ENCODE measurements at regions not wholly inside any gene's neighbourhood (a gene's known extent, or its start where the extent isn't known, plus 50 kb on each side); places are given as distances from the start of the nearest gene placed in this dataset.

- Histone ChIP-seq H3K4me3 (no peak overlapping the region), H3K27ac (no peak overlapping the region)
These were observed 346.2 kb upstream of the CTNND2 start for GRCh38 chr5:12250454-12250853.

- no peak overlapping the region for H3K27ac ChIP-seq
- H3K4me3 ChIP-seq, result no peak overlapping the region
These were observed 344.6 kb upstream of the CTNND2 start for GRCh38 chr5:12248831-12249230.

GRCh38 chr5:12246036-12246435 is 341.8 kb upstream of the CTNND2 start:
- Histone ChIP-seq H3K4me3 (no peak overlapping the region), H3K27ac (no peak overlapping the region)

GRCh38 chr5:12245429-12245828 is 341.2 kb upstream of the CTNND2 start:
- Histone ChIP-seq H3K4me3 (no peak overlapping the region), H3K27ac (no peak overlapping the region)

GRCh38 chr5:12242950-12243888 is 339.0 kb upstream of the CTNND2 start:
- H3K4me3 ChIP-seq, result no peak overlapping the region

GRCh38 chr5:12237837-12238575 is 333.8 kb upstream of the CTNND2 start:
- H3K27ac ChIP-seq, result no peak overlapping the region
- H3K4me3 ChIP-seq, result no peak overlapping the region

More at GRCh38 chr5:12242950-12243888, 339.0 kb upstream of the CTNND2 start:
- H3K27ac ChIP-seq, result no peak overlapping the region

- Histone ChIP-seq H3K27ac (no peak overlapping the region), H3K4me3 (no peak overlapping the region)
These were observed 326.4 kb upstream of the CTNND2 start for GRCh38 chr5:12230659-12231058.

- H3K27ac ChIP-seq, result no peak overlapping the region
- H3K4me3 ChIP-seq, result no peak overlapping the region
These were observed 312.8 kb upstream of the CTNND2 start for GRCh38 chr5:12217039-12217438.

GRCh38 chr5:12214267-12215015 is 310.2 kb upstream of the CTNND2 start:
- Histone ChIP-seq H3K4me3 (no peak overlapping the region), H3K27ac (no peak overlapping the region)

GRCh38 chr5:12208366-12209100 is 304.3 kb upstream of the CTNND2 start:
- Histone ChIP-seq H3K27ac (no peak overlapping the region), H3K4me3 (no peak overlapping the region)

GRCh38 chr5:12204761-12205160 is 300.5 kb upstream of the CTNND2 start:
- H3K4me3 ChIP-seq, result no peak overlapping the region
- no peak overlapping the region for H3K27ac ChIP-seq

- Histone ChIP-seq H3K27ac (no peak overlapping the region), H3K4me3 (no peak overlapping the region)
These were observed 289.3 kb upstream of the CTNND2 start for GRCh38 chr5:12193536-12193935.

- Histone ChIP-seq H3K27ac (no peak overlapping the region), H3K4me3 (no peak overlapping the region)
These were observed 278.8 kb upstream of the CTNND2 start for GRCh38 chr5:12183003-12183402.

- H3K27ac ChIP-seq, result no peak overlapping the region
- no peak overlapping the region for H3K4me3 ChIP-seq
These were observed 273.6 kb upstream of the CTNND2 start for GRCh38 chr5:12177851-12178250.

- Histone ChIP-seq H3K27ac (no peak overlapping the region), H3K4me3 (no peak overlapping the region)
These were observed 273.0 kb upstream of the CTNND2 start for GRCh38 chr5:12177225-12177624.

GRCh38 chr5:12175914-12176585 is 271.8 kb upstream of the CTNND2 start:
- no peak overlapping the region for H3K4me3 ChIP-seq
- no peak overlapping the region for H3K27ac ChIP-seq

GRCh38 chr5:12174734-12175133 is 270.5 kb upstream of the CTNND2 start:
- Histone ChIP-seq H3K4me3 (no peak overlapping the region), H3K27ac (no peak overlapping the region)

GRCh38 chr5:12169536-12169935 is 265.3 kb upstream of the CTNND2 start:
- no peak overlapping the region for H3K27ac ChIP-seq
- H3K4me3 ChIP-seq, result no peak overlapping the region

GRCh38 chr5:12162863-12163262 is 258.6 kb upstream of the CTNND2 start:
- H3K27ac ChIP-seq, result no peak overlapping the region
- no peak overlapping the region for H3K4me3 ChIP-seq
